ENCODE measurements at regions not wholly inside any gene's neighbourhood (a gene's known extent, or its start where the extent isn't known, plus 50 kb on each side); places are given as distances from the start of the nearest gene placed in this dataset.

DNA sequence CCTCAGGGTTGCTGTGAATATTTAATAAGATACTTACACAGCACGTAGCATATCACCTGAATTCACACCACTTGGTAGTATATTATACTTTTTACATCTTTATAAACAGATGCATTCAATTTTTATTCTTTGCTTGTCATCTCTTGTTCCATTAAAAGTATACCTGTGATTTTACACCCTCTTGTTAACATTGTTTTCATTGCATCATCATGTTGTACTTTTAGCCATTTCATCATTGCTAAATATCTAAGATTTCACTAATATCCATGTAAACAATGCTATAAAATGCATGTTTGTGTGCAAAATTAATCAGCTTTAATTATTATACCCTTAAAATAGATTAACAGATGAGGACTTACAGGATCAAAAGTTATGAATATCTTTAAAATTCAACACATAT is 155.3 kb downstream of the MEX3B start:
- Histone ChIP-seq H3K27ac (ENCODE audit: extremely low read depth, low read depth, low read length) (no peak overlapping the region), H4K20me1 (replicated peaks; ENCODE audit: control insufficient read depth, insufficient read depth, low read length) (no peaks in the 10 kb centered on the region), H3K9me1 (ENCODE audit: control insufficient read depth, insufficient read depth, low read length) (no peaks in the 10 kb centered on the region), H3K27me3 (ENCODE audit: control insufficient read depth in 2 of 2, insufficient read depth in 2 of 2, low read length in 2 of 2) (no peaks in the 10 kb centered on the region), H3K4me2 (ENCODE audit: insufficient read depth, low read length) (no peak overlapping the region), H3K4me3 (no peak overlapping the region), H3K9ac (ENCODE audit: insufficient read depth in 1 of 2, low read depth in 2 of 2, low read length in 2 of 2) (no peak overlapping the region), H2AFZ (ENCODE audit: low read depth, low read length) (no peak overlapping the region), H3K9me3 (replicated peaks; ENCODE audit: control insufficient read depth, insufficient read depth, low read depth, low read length) (no peaks in the 10 kb centered on the region), H3K36me3 (ENCODE audit: control insufficient read depth, insufficient read depth, low read length) (no peaks in the 10 kb centered on the region), H3K4me1 (replicated peaks in 1 of 2; ENCODE audit: control insufficient read depth in 2 of 2, insufficient read depth in 2 of 2, low read length in 2 of 2) (no peaks in the 10 kb centered on the region), H3K79me2 (ENCODE audit: control insufficient read depth, insufficient read depth, low read length) (no peaks in the 10 kb centered on the region)
- no TSS peak for BruUV-seq (replicated peaks)
- no peak for DNase-seq (ENCODE audit: extremely low read depth in 1 of 4, low spot score in 3 of 4)
- in situ Hi-C loops (cut with MboI) = no loop called here
- 18% methylated on average over 1 of the region's 1 CpG for WGBS (ENCODE audit: insufficient coverage, low coverage, missing lambda C conversion rate)
- ChIA-PET POLR2A (interaction anchor here (1.0 kb wide), 1 partner anchor 11 kb away, joined by 3 read pairs; no protein-coding TSS in a partner anchor), CTCF (ENCODE audit: low intra/inter-chr PET ratio) (interaction anchor here (0.6 kb wide), 1 partner anchor 390 kb away, joined by 3 read pairs; no protein-coding TSS in a partner anchor)
- no peak for FAIRE-seq
- no peak for ATAC-seq
- no peak for TF ChIP-seq TBP (optimal IDR thresholded peaks at IDR 0.05; ENCODE audit: low read depth, low read length)
- TF ChIP-seq MAFF (IDR thresholded peaks at IDR 0.05; ENCODE audit: low read length) = no peak
- no peak for TF ChIP-seq OTX1 (CRISPR knock-in tag; IDR thresholded peaks at IDR 0.05)
- TF ChIP-seq, protein P1, sequence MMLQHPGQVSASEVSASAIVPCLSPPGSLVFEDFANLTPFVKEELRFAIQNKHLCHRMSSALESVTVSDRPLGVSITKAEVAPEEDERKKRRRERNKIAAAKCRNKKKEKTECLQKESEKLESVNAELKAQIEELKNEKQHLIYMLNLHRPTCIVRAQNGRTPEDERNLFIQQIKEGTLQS (IDR thresholded peaks at IDR 0.05) = peak; percentile 58
- TF ChIP-seq, protein P1 (CRISPR knock-in tag; conservative IDR thresholded peaks at IDR 0.05) = no peak
- peak; percentile 23; the same call in 1 of the 2 replicates for TF ChIP-seq CEBPB (tag; IDR thresholded peaks at IDR 0.05)
- no peak for TF ChIP-seq CEBPG (CRISPR knock-in tag; IDR thresholded peaks at IDR 0.05)
- TF ChIP-seq CEBPG (tag; conservative IDR thresholded peaks at IDR 0.05 in 1 of 2, IDR thresholded peaks at IDR 0.05 in 1 of 2) = peak in 1 of 2 experiments; percentile 36; a peak in 1 of 4 replicates
- intact Hi-C loops (cut with micrococcal nuclease) = no loop called here
